GM12801 (cell line): ENCODE measurements at regions not wholly inside any gene's neighbourhood (a gene's known extent, or its start where the extent isn't known, plus 50 kb on each side); places are given as distances from the start of the nearest gene placed in this dataset.

Experiments used
- CTCF ChIP-seq: IDR thresholded peaks from one replicate; pipeline ENCODE4 v1.5.1; 2011; ENCODE audit warnings: control low read depth; ENCODE audit not compliant: insufficient read length; ENCODE audit errors: extremely low read depth

- TF ChIP-seq CTCF, result no peak
Measured at GRCh38 chr10:107317592-107317991, 153.1 kb upstream of the SORCS1 start.

- TF ChIP-seq CTCF, result no peak
Measured at GRCh38 chr10:107303203-107303602, 138.7 kb upstream of the SORCS1 start.

- no peak for TF ChIP-seq CTCF
Measured at GRCh38 chr10:107299606-107300005, 135.1 kb upstream of the SORCS1 start.

- TF ChIP-seq CTCF, result no peak
Measured at GRCh38 chr10:107284187-107284586, 119.7 kb upstream of the SORCS1 start.

- TF ChIP-seq CTCF, result no peak
Measured at GRCh38 chr10:107280293-107280692, 115.8 kb upstream of the SORCS1 start.

GRCh38 chr10:107277591-107277990 is 113.1 kb upstream of the SORCS1 start:
- TF ChIP-seq CTCF, result no peak

- no peak for TF ChIP-seq CTCF
Measured at GRCh38 chr10:107275806-107276205, 111.3 kb upstream of the SORCS1 start.

GRCh38 chr10:107269626-107270025 is 105.1 kb upstream of the SORCS1 start:
- TF ChIP-seq CTCF, result no peak
